Activated gamma-delta T cell treated with anti-CD3 and anti-CD28 coated beads, Interleukin-2, amount 50 U/mL, for 16 hours (primary cell): ENCODE measurements at regions not wholly inside any gene's neighbourhood (a gene's known extent, or its start where the extent isn't known, plus 50 kb on each side); places are given as distances from the start of the nearest gene placed in this dataset.
"Not testable (repeated sequence)": the region's sequence is repeated elsewhere in the genome, so short reads cannot be mapped to it uniquely, and the experiment has no call there.

Experiments used
- DNase-seq: peaks from one replicate; pipeline ENCODE4 v3.0.0-alpha.2; 2020; ENCODE audit warnings: low read depth

DNA sequence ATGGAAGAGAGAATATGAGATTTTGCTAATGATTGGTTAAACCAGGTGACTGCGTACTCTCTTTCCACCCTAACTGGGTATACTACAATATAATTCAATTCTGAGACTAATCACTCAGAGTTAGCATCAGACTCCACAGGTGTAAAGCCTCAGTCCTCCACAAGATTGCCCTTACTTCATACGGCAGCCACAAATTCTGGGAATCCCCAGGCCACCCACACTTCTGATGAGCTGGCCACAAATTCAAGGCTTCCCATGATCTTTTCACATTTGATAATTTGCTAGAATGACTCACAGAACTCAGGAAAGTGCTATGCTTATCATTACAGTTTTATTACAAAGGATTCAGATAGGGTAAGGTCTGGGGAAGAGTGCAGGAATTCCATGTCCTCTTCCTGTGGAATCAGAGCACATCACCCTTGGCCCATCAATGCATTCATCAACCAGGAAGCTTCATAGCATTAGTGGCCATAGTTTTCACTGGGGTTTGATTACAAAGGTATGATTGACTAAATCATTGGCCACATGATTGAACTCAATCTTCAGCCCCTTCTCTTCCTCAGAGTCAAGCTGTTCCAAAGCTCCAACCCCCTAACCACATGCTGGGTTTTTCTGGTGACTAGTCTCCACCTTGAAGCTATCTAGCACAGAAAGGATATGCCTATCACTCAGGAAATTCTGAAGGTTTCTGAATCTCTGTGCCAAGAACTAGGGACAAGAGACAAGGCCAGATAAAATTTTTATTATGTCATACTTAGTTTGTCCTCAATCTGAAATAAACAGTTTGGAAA, 131.7 kb downstream of the HHIPL2 start:
- DNase-seq = no peak

DNA sequence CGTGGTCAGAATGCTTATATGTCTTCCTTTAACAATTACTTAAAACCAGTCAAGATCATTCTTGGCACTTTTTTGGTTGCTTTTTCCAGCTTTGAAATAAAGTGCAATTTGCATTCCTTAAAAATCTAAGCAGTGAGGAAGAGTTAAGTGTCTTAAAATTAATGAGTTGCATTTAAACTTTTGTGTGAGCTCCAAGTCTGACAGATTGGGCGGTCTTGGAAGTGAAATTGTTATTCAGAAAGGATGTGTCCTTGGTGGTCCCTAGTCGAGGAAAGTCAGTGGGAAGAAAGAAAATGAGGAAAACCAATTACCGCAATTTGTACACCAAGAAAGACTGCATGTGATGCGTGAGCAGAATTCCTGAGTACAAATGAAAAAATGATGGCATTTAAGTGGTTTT, 132.5 kb downstream of the HHIPL2 start:
- DNase-seq = no peak

DNA sequence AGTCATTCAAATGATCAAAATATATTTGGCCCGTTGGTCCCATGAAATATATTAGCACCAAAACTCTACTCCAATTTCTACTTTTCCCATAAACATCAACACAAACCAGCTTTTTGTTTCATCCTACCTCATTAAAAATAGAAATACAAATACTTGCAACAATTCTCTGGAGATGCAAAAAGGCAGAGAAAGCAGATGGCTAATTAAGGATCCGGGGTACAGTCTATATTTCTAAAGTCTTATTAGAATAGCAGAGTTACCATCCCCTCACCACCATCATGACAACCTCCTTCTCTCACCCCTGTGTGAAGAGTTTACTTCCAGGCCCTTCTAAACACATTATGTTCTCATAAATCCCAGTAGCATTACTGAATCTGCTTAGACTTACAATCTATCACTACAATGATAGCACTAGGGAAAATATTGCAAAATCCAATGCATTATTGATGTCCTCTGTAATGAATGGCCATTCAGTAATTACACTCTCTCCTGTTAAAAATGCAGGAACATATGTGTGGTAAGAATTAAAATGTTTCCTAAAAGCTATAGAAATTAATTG, 133.8 kb downstream of the HHIPL2 start:
- no peak for DNase-seq

DNA sequence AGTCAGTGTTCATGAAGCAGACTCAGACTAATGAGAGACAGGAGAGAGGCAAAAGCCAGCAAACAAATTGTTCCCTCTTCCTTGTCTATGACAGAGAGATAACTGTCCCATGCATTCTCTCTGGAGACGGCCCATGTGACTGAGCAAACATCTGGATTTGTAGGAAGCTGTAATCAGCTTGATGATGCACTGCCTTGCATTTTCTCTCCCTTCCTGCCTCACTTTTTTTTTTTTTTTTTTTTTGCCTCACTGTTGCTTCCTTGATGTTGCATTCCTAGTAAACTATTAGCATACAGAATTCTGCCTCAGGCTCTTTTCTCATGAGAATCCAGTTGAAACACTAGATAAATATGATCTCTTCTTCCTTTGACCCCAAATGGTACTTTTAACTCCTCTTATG, 134.5 kb downstream of the HHIPL2 start:
- DNase-seq = no peak

DNA sequence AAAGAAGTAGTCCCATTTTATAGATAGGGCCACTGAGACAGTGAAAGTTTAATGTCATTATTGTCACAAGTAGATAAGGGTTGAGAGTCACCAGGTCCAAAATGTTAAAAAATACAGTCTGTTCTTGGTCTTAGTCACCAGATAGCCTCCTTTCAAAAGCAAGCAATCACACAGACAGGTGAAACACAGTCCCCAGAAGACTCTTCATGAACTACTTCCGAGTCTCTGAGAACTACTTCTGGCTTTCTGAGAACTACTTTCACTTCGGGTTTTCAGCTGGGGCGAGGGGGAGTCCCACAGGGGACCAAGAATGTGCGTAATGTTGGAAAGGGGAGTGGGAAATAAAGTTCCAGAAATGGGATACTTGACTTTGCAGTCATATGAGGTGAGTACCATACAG, 143.2 kb downstream of the HHIPL2 start:
- no peak for DNase-seq

DNA sequence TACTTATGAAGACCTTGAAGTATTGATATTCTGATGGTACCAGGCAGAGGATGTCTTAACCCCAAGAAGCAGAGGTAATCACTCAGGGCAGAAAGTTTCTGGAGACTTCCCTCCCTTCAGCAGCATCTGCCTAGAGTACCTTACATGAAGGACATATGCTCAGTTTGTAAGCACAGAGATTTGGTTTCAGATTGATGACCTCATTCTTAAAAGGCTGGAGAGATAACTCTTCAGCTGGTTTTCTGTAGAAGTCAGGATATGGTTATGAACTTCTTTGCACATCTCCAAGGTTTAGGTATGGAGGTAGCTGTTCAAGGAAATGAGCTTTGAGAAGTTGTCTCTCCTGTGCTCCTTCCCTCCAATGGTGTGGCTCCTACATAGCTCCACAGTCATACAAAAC, 148.7 kb downstream of the HHIPL2 start:
- no peak for DNase-seq

DNA sequence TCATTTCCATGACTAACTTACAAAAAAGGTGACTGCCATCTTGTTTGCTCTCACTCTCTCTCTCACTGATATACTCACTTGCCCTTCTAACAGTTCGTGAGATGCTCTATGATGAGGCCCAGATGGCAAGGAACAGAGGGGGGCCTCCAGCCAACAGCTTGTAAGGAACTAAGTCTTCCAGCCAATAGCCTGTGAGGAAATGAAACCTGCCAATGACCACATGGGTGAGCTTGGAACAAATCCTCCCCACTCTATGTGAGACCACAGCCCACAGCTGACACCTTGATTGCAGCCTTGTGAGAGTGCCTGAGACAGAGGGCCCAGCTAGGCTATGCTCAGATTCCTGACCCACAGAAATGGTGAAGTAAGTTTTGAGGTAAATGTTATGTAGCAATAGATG, 153.7 kb downstream of the HHIPL2 start:
- DNase-seq = no peak

DNA sequence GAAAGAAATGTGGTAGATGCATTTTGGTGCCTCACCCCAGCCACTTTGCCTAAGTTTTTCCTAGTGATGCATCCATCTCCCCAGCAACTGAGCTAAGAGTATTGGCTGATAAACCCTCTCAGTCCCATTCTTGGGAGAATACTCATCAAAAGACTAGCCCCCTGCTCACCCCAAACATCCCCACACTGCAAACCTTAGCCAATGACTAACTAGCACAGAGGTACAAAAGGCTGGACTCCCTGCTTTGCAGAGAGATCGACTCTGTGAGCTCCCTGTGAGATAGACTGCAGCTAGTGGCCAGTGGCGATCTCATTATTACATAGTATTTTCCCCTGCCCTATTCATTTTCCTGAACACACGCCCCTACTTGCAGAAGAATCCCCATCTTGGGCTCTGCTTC, 155.3 kb downstream of the HHIPL2 start:
- DNase-seq = no peak

DNA sequence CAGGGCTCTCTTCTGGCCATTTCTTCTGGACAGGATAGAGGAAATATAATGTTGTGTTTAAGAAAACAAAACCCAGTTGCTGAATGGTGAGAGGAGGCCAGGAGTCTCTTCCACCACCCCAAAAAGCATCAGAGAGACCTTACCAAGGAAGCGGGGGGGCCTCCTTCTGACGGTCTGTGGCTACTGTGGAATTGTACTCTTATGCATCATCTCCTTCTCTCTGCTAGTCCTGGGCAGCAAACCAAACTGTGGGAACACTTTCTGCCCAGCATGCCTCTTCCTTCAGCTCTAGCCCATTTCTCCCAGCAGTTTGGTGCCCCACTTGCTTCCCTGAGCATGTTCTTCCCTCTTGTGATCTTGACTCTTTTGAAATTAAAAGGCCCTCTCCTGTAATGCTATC, 157.7 kb downstream of the HHIPL2 start:
- DNase-seq = no peak

DNA sequence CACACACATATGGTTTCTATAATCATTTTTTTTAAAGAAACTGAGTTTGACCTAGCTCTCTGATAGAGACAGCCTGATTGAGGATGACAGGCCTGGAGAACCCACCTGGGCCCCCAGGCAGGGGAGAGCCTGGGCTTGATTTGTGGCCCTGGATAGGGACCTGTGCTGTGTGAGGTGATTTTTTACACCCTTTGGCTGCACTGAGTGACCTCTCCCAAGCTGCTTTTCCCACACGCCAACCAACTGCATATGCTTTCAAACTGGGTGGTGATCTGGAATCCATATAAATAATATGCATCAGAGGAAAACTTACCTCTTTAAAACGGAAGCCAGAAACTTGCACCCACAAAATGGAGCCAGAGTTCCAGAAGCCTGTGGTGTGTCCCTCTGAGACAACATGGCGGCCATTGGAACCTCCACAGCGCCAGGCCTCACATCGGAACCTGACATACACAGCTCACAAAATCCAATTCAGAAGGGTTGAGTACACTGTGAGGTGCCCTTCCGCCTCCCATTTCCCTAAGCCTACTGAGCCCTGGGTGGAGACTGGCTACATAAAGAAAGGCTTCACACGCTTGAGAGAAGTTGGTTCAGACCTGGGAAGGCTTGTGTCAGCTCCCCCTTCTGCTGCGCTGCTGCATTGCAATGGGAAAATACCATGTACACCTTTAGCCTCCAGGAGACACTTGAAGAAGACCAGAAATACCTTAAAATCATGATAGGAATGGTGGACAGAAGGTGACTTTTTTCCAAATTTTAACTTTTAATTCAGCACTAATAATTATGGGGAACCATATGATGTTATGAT, 160.7 kb downstream of the HHIPL2 start:
- DNase-seq = no peak

DNA sequence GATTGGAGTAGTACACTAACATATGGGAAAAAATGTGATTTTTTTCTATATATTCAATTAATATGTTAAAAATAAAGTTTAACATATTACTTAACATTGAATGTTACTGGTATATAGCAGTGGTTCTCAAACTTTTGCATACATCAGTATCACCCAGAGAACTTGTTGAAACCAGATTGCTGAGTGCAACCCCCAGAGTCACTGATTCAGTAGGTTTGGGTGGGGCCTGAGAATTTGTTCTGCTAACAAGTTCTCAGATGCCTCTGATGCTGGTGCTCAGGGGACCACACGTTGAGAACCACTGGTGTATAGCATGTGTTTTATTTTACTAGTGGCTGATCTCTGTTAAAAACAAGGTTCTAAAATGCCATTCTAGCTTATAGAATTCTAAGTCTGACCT, 161.9 kb downstream of the HHIPL2 start:
- no peak for DNase-seq

DNA sequence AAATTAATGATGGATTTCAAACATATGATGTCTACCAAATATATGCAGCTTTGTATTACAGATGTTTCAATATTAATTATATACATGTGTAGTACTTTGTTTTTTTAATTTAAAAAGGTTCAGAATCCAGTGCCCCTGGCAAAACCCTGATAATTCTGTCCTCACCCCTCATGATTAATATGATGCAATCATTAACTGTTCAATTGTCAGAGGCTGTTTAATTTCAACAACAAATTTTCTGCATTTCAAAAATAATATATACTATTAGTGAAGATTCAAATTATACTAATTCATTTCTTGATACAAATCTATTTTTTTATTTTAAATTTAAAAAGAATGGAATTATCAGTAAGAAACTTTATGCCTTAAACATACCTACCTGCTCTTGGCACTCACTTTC, 162.6 kb downstream of the HHIPL2 start:
- no peak for DNase-seq

DNA sequence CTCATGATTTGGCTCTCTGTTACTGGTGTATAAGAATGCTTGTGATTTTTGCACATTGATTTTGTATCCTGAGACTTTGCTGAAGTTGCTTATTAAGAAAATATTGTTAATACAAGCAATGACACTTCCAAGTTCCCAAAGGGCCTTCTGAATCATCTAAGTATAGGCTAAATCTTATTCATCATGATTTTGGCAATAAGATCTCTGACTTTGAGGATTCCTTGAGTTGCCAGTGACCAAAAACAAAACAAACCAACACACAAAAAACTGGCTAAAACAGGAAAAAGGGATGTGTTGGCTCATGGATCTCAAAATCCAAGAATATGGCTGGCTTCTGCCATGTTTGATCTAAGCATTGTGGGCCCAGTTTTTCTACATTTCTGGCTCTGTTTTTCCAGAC, 163.4 kb downstream of the HHIPL2 start:
- DNase-seq = no peak

DNA sequence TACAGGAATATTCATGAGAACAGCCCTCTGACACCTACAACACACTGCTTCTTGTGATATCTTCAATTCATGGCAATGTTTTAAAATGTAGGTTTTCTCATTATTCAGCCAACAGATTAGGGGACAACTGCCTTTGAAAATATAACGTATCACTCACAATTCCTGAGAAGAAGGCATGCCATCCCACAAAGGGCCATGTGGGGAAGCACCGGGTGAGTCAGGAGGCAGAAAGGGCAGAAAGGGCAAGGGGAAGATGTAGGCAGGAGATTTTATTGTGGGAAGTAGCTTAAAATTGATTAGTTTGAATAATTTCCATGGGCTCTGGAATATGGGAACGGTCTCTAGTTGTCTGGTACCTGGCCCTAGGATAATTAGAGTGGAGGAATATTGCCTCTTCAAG, 165.7 kb downstream of the HHIPL2 start:
- no peak for DNase-seq

DNA sequence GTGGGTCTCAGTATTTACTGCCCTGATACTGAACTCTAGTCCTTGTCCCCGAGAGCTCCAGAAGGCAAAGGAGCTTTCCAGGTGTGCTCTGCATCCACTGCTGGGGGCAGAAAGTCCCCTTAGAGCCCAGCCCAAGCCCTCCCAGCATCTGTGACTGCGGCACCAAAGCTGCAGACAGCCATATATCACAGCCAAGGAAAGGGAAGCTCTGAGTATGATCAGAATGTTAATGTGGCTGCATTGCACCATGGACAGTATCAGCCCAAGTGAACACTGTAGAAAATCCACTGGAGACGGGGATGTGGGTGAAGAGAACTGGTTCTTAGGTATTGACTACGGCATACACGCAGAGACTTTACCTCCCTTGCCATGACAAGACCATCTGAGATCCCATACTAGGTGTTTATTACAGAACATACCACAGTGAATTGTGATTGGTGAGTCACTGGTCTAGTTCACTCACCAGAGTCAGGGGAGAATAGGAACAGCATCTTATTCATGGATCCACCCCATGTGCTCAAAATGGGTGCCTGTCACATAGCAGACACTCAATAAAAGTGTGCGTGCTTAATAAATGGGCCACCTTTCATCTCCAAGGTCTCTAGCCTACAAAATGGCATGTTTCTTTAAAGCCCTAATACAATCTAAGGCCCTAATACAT, 170.3 kb downstream of the HHIPL2 start:
- DNase-seq = no peak

DNA sequence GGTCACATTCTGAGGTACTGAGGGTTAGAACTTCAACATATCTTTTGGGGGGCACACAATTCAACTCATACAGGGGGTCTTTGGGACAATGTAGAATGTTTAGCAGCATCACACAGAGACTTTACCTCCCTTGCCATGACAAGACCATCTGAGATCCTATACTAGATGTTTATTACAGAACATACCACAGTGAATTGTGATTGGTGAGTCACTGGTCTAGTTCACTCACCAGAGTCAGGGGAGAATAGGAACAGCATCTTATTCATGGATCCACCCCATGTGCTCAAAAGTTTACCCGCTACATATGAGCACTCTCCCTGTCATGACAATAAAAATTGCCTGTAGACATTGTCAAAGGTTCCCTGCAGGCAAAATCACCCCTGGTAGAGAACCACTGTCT, 171.1 kb downstream of the HHIPL2 start:
- DNase-seq = not testable (repeated sequence)

DNA sequence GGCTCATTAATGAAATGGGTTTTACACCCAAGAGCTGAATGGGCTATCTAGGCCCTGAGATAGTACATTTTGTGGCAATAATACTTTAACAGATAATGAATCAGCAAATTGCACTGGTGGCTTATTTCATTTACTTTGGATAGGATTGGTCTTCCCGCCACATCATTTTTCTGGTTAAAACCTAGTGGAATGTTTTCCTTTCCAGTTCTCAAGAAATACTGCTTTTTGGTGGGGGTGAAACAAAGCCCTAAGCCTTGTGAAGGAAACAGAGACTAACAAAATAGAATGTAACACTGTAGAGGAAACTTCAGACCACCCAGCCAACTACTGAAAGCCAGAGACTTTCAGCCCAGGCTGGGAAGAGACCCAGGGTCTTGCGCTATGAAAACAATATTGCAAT, 172.2 kb downstream of the HHIPL2 start:
- DNase-seq = no peak

DNA sequence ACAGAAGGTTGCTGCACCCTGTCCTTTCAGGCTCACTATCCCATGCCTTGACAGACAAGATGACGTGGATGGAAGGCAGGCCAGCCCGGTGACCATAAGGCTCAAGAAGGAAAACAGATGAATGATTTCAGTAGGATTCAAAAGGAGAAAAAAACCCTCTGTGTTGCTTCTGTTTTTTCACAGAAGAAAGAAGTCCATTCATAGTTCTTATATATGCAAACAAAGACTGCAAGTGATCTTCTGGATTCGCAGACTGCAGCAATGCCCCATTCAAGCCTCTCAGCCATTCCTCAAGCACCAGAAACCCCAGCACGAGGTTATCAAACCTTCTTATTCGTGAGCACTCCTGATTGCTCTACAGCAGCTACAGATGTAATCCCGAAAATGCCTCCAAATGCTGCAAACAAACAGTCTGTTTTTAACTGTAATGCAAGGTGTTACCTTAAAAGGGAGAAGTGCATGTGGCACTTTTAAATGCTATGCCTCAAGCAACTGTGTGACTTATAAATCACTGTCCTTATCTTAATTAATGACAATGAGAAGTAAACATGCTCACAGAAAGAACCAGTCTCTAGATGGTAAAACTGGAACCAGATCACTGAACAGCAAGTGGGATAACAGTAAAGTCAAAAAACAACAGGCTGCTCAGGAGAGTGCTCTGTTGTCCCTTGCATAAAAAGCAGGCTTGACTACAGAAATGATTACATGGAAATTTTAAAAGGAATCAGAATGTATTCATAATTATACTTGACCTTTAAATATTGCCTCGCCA, 173.9 kb downstream of the HHIPL2 start:
- no peak for DNase-seq

DNA sequence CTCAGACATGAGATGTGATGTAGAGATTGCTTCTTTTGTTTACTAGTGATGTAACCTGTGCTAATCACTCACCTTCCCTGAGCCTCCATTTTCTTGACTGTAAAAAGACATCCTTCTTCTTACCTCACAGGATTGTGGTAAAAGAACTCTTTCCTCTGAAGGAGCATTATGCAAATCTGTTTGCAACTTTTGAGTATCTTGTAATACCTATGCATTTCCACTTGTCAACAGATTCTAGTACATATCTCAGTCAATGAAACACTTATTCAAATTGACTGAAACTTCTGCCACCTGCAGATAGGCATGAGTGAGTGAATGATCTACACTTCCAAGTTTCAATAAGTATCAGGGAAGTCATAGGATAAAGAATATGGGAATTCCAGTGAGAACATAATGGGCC, 174.7 kb downstream of the HHIPL2 start:
- no peak for DNase-seq

DNA sequence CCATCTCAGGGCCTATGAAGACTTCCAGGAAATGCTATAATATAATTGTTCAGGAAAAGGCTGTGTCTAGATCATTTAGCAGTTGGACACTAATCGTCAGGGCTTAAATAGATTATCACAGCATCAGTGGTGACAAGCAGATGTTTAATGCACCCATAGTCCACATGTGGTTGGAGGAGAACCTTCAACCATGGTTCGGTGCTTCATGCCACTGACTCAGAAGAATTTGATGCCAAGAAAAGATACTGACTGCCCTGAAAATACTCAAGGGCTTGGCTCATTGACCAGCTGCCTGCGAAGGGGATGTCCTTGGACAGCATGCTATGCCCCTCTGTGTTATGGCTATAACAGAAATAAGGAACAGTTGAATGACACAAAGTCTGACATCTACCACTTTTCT, 175.7 kb downstream of the HHIPL2 start:
- DNase-seq = no peak

DNA sequence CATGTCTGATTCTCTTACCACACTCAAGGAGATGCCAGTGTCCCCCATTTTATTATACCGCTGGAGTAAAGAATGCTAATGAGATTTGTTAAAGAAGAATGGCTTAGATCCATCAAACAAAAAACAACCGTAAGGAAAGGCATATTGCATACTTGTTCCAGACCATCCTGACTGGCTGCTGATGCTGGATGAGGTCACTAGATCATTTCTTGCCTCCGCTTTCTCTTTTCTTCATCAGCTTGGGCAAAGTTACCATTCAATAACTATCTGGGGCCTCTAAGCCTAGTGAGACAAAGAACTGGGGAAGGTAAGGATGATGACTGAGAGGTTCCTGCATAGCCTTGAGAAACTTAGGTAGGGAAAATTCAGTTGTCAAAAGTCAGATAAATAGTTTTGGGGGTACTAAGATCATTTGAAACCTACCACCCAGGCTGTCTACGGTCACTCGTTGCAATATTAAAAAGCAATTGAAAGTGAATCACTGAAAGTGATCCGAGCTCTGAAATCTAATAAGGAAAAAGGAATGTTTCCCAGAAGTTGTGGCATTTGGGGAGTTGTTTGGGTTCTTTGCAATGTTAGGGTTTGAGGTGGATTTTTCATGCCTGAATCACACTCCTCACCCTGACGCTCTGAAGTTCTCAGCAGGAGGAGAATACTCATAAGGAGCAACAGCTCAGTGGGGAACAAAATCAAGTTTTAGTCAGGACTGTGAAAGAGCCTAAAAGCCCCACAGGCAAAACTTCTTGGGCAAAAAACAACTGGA, 176.8 kb downstream of the HHIPL2 start:
- no peak for DNase-seq
